T47D (cell line): ENCODE measurements at regions not wholly inside any gene's neighbourhood (a gene's known extent, or its start where the extent isn't known, plus 50 kb on each side); places are given as distances from the start of the nearest gene placed in this dataset.

Experiments used
- DNase-seq, 2 experiments: peaks; one replicate each; pipeline versions ENCODE4 v3.0.0 to v3.0.0-alpha.2; 2011 to 2012; ENCODE audit warnings: low read depth in 1 of 2, low spot score in 1 of 2
- JUND ChIP-seq: IDR thresholded peaks from 2 replicates; pipeline ENCODE4 v1.6.1; 2012; ENCODE audit warnings: low read depth
- in situ Hi-C: cut with HindIII; loops from 2 replicates; pipeline ENCODE4 v1.10.0; 2016; ENCODE audit warnings: low sequenced_read_pairs, low pct_unique_long_range_greater_than_20kb

DNA sequence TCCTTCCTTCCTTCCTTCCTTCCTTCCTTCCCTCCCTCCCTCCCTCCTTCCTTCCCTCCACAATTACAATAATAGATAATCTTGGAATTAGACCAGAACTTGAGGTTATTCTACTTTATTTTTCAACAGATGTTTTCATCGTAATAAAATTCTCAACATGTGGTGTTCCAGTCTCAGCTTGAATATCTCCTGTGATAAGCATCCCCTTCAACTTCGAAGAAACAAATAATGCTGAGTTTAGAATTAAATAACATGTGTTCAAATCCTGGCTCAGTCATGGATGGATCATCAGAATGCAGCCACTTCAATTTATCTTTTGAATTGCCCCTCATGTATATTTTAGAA, 91.4 kb upstream of the PAPPA start:
- no peak for TF ChIP-seq JUND
- in situ Hi-C loops, result no loop called here
- no peak for DNase-seq

- no peak for DNase-seq
- no peak for TF ChIP-seq JUND
- in situ Hi-C loops, result no loop called here
Measured at GRCh38 chr9:116064970-116065369, 88.6 kb upstream of the PAPPA start.

DNA sequence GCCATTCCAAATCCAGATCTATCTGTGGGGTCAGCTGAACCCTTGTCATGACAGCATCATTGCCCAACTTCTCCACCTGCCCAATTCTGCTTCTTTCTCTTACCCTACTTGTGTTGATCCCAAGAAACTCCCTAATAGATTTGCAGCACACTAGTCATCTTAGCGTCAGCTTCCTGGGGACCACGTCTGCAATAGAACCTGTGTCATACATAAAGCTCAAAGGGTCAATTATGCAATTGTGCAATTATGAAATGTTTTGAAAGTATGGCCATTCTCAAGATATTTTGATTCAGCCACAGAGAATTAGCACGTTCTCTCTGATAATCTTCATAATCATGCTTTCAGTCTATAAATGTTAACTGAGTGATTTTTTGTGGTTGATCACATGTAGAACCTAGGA, 87.4 kb upstream of the PAPPA start:
- TF ChIP-seq JUND, result no peak
- DNase-seq, result no peak
- in situ Hi-C loops, result no loop called here

- DNase-seq, result no peak
- in situ Hi-C loops, result no loop called here
- no peak for TF ChIP-seq JUND
Measured at GRCh38 chr9:116067566-116067965, 86.0 kb upstream of the PAPPA start.

- TF ChIP-seq JUND, result no peak
- DNase-seq, result no peak
- in situ Hi-C loops, result no loop called here
Measured at GRCh38 chr9:116070256-116070914, 83.2 kb upstream of the PAPPA start.

DNA sequence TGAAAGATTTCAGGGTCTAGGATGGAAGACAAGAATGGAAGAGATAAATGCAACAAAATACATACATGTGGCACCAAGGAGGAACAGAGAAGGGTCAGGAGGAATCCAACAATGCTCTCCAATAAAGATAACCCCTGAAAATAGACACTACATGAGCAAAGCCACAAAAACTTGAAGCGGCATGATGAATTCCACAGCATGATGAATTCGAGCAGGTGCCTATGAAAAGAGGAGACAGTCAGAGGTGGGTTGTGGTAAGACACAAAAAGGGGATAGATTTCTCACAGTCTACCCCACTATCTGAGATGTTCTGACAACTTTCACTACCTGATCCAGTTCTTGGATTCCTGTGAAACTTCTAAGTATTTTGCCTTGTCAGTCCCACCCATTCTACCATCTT, 81.5 kb upstream of the PAPPA start:
- no peak for TF ChIP-seq JUND
- in situ Hi-C loops, result no loop called here

GRCh38 chr9:116073826-116074225, 79.8 kb upstream of the PAPPA start:
- in situ Hi-C loops, result no loop called here
- no peak for TF ChIP-seq JUND
- no peak for DNase-seq

More for the DNA sequence above, 81.5 kb upstream of the PAPPA start:
- DNase-seq, result no peak

- in situ Hi-C loops, result no loop called here
- TF ChIP-seq JUND, result no peak
- no peak for DNase-seq
Measured at GRCh38 chr9:116074658-116075057, 78.9 kb upstream of the PAPPA start.

GRCh38 chr9:116075191-116075590, 78.4 kb upstream of the PAPPA start:
- TF ChIP-seq JUND, result no peak
- no peak for DNase-seq
- in situ Hi-C loops, result no loop called here

DNA sequence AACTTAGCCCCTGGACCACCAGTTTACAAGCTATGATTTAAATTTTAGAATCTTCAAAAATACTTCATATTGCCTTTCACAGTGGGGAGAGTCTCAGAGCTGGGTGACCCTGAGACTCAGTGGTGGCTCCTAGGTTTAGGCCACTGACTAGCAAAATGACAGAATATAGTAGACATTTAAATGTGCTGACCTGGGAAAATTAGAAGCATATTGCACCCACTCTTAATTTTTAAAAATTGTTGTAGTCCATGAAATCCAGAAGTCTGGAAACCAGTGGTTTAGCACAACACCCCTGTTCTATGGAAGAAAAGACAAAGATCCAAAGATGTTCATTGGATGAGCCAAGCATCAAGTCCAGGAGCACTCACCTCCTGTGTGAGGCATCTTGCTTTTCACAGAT, 75.0 kb upstream of the PAPPA start:
- in situ Hi-C loops, result no loop called here
- TF ChIP-seq JUND, result no peak
- no peak for DNase-seq

DNA sequence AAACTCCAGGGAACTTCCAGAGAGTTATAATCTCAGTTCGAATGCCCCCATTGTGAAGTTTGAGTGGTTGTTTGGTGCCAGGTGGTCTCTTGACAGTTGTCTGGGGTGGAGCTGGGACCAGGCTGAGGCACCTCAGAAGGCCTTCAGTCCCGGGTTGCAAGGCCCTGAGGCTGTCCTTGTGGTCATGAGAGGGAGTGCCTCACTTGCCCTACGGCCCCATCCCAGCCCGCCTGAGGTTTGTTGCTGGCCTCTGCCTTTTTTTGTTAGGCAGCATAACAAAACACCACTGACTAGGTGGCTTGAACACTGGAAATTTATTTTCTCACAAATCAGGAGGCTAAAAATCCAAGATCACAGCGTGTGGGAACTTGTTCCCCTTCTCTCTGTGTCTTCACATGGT, 73.0 kb upstream of the PAPPA start:
- in situ Hi-C loops, result no loop called here
- DNase-seq, result no peak
- no peak for TF ChIP-seq JUND

GRCh38 chr9:116081435-116082115, 72.0 kb upstream of the PAPPA start:
- no peak for DNase-seq
- no peak for TF ChIP-seq JUND
- in situ Hi-C loops, result no loop called here

DNA sequence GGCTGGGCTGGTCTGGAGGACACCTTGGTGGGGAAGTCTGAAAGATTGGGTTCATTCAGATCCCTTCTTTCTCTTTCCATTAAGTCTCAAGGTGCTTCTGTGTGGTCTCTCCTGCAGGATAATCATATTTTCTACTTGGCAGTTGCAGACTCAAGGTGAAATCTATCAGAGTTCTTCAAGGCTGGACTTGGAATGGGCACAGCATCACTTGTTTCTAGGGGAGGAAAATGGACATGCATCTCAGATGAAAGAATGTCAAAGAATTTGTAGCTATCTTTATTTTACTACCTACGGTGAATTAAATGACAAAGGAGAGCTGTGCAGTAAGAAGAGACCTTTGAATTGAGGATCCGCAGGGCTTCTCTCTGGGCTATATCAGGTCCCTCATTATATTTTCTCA, 69.8 kb upstream of the PAPPA start:
- no peak for DNase-seq
- in situ Hi-C loops, result no loop called here
- TF ChIP-seq JUND, result no peak

GRCh38 chr9:116084497-116084896, 69.1 kb upstream of the PAPPA start:
- in situ Hi-C loops, result no loop called here
- no peak for DNase-seq
- no peak for TF ChIP-seq JUND
